GM21576 (cell line): ENCODE measurements at regions not wholly inside any gene's neighbourhood (a gene's known extent, or its start where the extent isn't known, plus 50 kb on each side); places are given as distances from the start of the nearest gene placed in this dataset.

Experiments used
- ATAC-seq: cut with Tn5 transposase; IDR thresholded peaks from one replicate; pipeline ENCODE4 v1.9.1; 2021; ENCODE audit warnings: mild to moderate bottlenecking, moderate library complexity; ENCODE audit not compliant: unreplicated experiment

GRCh38 chrX:2608638-2609430, 82.3 kb upstream of the CD99 start:
- peak; percentile 91 for ATAC-seq

GRCh38 chrX:2607113-2607512, 84.0 kb upstream of the CD99 start:
- ATAC-seq, result no peak

DNA sequence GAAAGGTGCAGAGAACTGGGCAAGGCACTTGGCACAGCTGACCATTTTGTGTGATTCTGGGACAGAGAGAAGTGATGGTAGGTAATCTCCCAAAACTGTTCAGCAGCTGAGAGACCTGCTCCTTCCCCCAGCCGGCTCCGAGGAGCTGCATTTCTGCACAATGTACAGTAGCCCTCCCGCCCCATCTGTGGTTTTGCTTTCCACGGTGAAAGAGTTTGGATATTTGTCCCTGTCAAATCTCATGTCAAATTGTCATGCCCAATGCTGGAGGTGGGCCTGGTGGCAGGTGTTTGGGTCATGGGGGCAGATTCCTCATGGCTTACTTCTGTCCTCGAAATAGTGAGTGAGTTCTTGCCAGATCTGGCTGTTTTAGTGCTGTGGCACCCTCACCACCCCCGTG, 90.5 kb upstream of the CD99 start:
- ATAC-seq, result no peak

DNA sequence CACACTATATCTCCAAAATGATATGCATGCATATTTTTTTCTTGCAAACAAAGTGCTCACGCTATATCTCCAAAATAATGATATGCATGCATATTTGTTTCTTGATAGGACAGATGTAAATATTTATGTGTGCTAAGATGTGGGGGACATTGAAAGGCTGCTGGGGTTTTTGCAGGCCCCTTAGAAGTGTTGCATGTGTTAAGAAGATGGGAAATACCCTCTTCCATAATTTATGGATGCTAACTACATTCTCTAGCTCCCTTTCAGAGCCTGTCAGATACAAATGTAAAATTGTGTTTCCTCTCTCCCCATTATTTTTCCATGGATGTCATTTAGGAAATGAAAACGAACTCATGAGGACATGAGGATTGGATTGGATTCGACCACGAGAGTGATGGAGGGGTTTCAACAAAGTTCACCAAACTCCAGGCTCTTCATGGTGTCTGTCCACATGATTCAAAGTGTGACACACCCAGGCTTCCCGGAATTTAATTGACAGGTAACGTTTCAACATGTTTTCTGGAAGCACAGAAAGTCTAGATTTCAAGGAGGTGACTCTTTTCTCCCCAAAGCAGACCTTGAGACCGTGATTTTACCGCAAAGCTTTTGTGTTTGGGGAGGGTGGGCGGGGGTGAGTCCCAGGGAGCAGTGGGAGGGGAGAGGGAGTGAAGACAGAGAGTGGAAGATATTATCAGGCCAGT, 94.4 kb upstream of the CD99 start:
- ATAC-seq, result no peak

DNA sequence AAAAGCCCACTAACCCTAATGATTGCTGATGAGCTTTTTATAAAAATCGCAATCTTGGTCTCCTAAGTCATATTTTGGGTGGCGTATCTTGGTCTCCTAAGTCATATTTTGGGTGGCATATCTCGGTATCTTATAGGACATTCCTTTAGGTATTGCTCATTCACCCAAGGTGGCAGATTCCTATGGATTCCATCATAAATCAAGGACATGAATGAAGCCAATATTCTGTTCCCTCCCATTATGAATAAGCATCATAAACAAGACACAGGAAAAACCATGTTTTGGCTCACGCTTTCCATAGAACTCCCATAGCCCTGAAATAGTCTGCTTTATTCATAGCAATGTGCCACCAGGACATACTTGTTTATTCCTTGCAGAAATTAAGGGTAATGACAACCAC, 95.0 kb upstream of the CD99 start:
- no peak for ATAC-seq

- no peak for ATAC-seq
Observed at GRCh38 chrX:2595258-2595657, 94.5 kb upstream of the DHRSX start.

DNA sequence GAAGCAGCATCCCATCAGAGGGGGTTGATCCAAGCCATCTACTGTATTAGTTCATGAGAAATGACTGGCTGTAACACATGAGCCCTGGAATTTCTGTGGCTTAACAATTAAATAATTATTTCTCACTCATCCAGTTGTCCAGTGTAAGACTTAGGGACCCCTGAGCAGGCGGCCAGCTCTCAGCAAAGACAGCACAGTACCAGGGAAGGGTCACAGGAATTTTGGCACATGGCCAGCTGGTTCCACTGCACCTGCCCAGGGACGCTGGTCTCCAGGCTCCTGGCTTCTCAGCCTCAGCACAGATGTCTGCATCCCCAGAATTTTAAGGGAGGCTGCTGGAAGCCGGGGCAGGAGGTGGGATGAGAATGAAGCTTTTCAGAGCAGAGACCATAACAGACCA, 93.7 kb upstream of the DHRSX start:
- ATAC-seq, result no peak

GRCh38 chrX:2592279-2592678, 91.5 kb upstream of the DHRSX start:
- no peak for ATAC-seq

DNA sequence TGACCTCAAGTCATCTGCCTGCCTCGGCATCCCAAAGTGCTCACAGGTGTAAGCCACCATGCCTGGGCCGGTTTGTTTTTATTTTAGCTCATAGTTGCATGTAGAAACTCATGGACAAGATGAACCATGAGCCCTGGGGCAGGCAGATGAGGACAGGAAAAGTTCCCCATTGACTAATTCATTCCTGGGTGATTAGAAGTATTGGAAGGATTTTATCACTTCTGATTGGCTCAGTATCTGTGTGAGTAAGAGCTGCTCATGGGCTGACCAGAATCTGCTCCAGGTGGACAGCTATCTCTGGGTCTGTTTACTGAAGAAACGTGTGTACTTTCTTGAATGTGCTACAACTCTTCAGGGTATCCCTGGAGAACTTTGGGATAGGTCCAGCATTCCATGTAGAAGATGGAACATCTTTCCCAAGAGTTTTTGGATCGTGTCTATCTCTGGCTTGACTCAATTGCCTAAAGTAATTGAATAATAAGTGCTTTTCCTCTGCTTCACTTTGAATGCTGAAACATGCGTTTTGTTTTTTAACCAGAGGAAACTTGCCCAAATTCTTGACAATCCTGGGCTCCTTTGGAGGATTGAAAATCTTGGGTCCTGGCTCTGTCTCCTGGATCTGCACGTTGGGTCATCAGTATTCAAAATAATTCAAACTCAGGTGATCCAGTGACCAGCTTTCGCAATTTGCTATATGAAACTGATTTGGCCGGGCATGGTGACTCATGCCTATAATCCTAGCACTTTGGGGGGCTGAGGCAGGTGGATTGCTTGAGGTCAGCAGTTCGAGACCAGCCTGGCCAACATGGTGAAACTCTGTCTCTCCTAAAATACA, 88.6 kb upstream of the DHRSX start:
- ATAC-seq, result no peak

DNA sequence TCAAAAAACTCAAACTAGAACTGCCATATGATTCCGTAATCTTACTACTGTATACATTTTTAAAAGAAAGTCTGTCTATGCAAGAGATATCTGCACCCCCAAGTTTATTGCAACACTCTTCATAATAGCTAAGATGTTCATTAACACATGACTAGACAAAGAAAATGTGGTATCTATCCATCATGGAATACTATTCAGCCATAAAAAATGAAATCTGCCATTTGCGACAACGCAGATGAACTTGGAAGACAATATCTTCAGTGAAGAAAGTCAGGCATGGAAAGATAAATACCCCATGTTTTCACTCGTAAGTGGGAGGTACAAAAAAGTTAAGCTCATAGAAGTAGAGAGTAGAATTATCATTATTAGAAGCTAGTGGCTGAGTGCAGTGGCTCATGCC, 87.3 kb upstream of the DHRSX start:
- ATAC-seq, result no peak

DNA sequence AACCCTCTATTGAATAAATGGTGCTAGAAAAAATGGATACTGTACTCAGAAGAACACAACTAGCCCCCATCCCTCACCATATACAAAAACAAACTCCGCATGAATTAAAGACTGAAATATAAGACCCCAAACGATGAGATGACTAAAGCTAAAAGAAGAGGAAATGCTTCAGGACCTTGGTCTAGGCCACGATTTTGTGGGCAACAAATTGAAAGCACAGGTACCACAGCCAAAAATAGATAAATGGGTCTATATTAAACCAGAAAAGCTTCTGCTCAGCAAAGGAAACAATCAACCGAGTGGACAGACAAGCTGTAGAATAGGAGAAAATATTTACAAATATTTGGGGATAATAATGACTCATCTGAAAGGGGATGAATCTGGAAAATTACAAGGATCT, 86.4 kb upstream of the DHRSX start:
- no peak for ATAC-seq

- no peak for ATAC-seq
Observed at GRCh38 chrX:2585158-2585470, 84.3 kb upstream of the DHRSX start.

DNA sequence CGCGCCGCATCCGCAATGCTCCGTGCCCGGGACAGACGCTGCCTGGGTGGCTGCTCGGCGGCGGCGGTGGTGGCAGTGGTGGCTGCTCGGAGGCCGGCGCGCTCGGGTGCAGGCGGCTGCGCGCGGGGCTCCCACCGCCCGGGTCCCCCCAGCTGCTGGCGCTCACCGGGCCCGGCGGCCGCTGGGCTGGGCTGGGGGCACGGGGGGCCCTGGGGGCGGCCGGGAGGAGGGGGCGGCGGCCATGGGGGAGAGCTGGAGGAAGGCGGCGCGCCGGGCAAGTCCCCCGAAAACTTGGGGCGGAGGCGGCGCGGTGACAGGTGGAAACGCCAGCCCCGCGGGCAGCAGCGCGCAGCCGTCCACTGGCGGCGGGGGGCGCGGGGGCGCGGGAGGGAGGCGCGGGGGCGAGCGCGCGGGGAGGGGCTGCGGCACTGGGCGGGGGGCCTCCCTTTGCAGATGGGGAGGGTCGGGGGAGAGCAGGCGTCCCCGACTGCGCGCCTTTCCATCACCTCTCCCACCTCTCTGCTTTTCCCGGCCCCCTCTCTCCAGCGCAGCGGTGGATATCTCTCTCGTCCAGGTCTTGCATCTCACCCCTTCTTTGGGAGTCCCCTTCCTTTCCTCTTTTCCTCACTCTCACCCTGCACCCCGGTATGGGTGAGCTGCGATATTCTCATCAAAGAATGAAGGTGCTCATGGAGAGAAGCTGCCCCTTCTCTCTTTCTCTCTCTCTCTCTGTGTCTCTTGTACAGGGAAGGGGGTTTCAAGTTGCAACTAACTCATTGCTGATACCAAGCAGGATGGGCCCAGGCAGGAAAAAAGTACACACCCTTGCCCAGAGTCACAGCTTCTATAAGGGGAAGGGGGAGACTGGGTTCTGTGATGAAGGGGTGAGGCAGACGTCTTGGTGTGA, 83.7 kb upstream of the DHRSX start:
- ATAC-seq, result no peak

- no peak for ATAC-seq
Observed at GRCh38 chrX:2583194-2584162, 82.7 kb upstream of the DHRSX start.

GRCh38 chrX:2582667-2583066, 81.9 kb upstream of the DHRSX start:
- ATAC-seq, result no peak

GRCh38 chrX:2581296-2581695, 80.5 kb upstream of the DHRSX start:
- no peak for ATAC-seq

DNA sequence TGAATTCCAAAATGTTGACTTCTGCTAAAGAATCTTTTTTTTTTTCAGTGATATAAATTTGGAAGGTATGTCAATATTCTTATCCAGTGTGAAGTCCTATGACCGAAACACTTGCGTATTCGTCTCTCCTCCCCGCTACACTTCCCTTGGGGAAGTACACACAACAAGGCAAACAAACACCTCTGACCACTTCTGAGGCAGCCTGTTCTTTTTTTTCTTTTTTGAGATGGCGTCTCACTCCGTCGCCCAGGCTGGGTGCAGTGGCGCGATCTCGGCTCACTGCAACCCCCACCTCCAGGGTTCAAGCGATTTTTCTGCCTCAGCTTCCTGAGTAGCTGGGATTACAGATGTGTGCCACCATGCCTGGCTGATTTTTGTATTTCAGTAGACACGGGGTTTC, 78.1 kb upstream of the DHRSX start:
- ATAC-seq, result no peak

DNA sequence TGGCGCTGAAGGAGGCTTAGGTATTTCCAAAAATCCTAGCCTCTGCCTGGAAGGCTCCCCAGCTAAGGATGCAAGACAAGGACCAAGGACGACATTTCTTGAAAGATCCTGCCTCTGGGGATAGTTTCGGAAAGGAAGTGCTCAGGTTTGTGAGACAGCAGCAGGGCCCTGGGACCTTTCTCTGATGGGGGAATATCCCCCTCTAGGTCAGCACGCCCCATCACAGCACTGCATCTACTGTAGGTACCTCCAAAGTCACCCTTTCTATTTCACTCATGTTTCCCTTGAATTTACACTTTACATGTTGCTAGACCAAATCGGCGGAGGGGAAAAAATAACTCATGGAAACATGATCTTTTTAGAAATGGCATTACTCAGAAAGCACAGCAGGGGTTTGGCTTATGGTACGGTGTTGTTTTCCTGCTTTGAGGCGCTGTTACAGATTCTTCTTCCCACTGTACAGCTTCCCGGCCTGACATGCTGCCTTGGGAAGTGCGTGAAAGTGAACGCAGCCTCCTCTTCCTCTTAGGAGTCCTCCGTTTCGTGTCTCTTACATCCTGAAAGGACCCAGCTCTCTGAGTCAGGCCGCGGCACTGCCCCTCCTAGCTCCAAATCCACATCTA, 77.2 kb upstream of the DHRSX start:
- ATAC-seq, result no peak

GRCh38 chrX:2576793-2577192, 76.0 kb upstream of the DHRSX start:
- ATAC-seq, result no peak
